ENCODE measurements at regions not wholly inside any gene's neighbourhood (a gene's known extent, or its start where the extent isn't known, plus 50 kb on each side); places are given as distances from the start of the nearest gene placed in this dataset.

DNA sequence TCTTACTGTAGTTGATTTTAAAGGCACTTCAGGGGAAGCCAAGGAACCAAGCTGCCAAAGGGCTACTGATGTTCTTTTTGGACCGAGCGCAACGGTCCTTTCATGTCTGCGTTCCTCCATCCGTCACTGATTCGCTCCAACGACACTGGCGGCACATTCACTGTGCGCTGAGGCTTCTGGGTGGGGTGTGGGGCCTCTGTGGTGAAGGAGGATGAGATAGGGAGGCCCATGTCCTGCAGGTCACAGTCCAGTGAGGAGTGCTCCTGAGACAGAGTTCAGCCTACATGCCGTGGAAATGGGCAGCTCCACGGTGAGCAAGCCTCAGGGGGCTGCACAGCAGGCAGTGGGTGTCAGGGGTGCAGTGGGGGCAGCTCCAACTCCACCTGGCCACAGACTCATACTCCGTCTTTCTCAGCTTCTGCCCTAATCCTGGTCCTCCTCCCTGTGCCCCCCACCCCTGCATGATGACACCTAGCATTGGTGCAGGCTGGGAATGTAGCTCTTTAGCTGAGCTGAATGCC lies 87.8 kb upstream of the SHANK2 start:
- TF ChIP-seq, protein P1, sequence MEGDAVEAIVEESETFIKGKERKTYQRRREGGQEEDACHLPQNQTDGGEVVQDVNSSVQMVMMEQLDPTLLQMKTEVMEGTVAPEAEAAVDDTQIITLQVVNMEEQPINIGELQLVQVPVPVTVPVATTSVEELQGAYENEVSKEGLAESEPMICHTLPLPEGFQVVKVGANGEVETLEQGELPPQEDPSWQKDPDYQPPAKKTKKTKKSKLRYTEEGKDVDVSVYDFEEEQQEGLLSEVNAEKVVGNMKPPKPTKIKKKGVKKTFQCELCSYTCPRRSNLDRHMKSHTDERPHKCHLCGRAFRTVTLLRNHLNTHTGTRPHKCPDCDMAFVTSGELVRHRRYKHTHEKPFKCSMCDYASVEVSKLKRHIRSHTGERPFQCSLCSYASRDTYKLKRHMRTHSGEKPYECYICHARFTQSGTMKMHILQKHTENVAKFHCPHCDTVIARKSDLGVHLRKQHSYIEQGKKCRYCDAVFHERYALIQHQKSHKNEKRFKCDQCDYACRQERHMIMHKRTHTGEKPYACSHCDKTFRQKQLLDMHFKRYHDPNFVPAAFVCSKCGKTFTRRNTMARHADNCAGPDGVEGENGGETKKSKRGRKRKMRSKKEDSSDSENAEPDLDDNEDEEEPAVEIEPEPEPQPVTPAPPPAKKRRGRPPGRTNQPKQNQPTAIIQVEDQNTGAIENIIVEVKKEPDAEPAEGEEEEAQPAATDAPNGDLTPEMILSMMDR (tag by site-specific recombination; IDR thresholded peaks at IDR 0.05), result no peak
- no peak for TF ChIP-seq ZBTB10 (tag by site-specific recombination; IDR thresholded peaks at IDR 0.05)
